ENCODE measurements at regions not wholly inside any gene's neighbourhood (a gene's known extent, or its start where the extent isn't known, plus 50 kb on each side); places are given as distances from the start of the nearest gene placed in this dataset.

GRCh38 chr20:57998276-57998675, 230.2 kb downstream of the ANKRD60 start:
- Histone ChIP-seq H3K4me3 (ENCODE audit: low read length in 2 of 2) (no peak overlapping the region), H3K27ac (ENCODE audit: low read depth in 1 of 2, low read length in 1 of 2) (no peak overlapping the region), H3K9me3 (ENCODE audit: control insufficient read depth in 2 of 2, insufficient read depth in 1 of 2, low read length in 1 of 2) (peaks cover 0 to under 1% of the 10 kb centered on the region in 2 donors), H3K27me3 (ENCODE audit: control insufficient read depth in 2 of 2, insufficient read depth in 1 of 2, low read length in 1 of 2) (peaks cover 0 to 7% of the 10 kb centered on the region in 2 donors), H3K36me3 (ENCODE audit: control insufficient read depth in 2 of 2, insufficient read depth in 2 of 2, low read length in 1 of 2) (no peaks in the 10 kb centered on the region), H3K4me1 (ENCODE audit: control insufficient read depth in 2 of 2, insufficient read depth in 2 of 2, low read length in 2 of 2) (peaks cover 7 to 10% of the 10 kb centered on the region in 2 donors)
- WGBS = 97% methylated on average over 6 of the region's 6 CpGs
- DNase-seq (ENCODE audit: low read depth in 6 of 9, low spot score in 9 of 9) = no peak

DNA sequence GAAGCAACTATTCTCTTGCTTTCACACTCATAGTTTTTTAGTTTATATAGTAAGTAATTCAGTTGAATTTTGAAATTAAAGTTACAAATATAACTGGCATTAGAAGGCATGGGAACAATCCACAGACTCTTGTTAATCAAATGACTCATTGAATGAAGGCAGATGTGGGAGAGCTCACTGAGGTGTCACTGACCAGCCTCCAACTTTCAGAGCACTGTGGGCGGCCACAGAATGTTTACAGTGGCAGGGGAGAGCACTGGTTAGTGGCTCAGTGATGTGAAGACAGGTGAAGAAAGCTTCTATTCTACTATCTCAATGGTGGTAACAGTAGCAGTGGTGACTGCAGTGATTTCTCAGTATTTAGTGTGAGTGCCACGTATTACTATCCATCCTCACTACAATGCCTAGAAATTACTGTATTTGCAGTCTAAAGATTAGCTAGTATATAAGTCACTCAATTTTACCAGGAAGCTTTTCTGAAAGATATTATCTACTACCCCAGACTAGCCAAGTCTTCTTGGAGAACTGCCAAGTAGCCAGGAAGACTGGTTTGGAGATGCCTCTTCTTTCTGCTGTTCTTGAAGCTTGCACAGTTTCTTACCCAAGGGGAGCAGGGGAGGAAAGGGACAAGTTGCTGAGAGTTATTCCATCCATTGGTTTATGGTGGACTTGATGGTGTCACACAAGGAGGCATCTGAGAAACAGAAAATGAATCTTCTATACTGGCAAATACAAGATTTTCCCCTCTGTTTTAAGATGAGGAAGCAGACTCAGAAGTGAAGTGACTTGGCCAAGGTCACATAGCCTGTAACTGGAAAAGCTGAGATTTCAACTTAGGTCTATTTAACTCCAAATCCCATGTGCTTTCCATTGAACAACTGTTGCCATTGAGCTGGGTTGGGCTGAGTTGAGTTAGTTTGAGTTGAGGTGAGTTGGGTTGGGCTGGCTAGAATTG, 231.2 kb downstream of the ANKRD60 start:
- Histone ChIP-seq H3K27me3 (ENCODE audit: control insufficient read depth in 2 of 2, insufficient read depth in 1 of 2, low read length in 1 of 2) (peaks cover 0 to 8% of the 10 kb centered on the region in 2 donors), H3K36me3 (ENCODE audit: control insufficient read depth in 2 of 2, insufficient read depth in 2 of 2, low read length in 1 of 2) (no peaks in the 10 kb centered on the region), H3K9me3 (ENCODE audit: control insufficient read depth in 2 of 2, insufficient read depth in 1 of 2, low read length in 1 of 2) (no peaks in the 10 kb centered on the region), H3K4me3 (ENCODE audit: low read length in 2 of 2) (no peak overlapping the region), H3K4me1 (ENCODE audit: control insufficient read depth in 2 of 2, insufficient read depth in 2 of 2, low read length in 2 of 2) (peaks cover 7 to 10% of the 10 kb centered on the region in 2 donors), H3K27ac (ENCODE audit: low read depth in 1 of 2, low read length in 1 of 2) (no peak overlapping the region)
- WGBS = 80% methylated on average over 2 of the region's 2 CpGs
- no peak for DNase-seq (ENCODE audit: low read depth in 6 of 9, low spot score in 9 of 9)

DNA sequence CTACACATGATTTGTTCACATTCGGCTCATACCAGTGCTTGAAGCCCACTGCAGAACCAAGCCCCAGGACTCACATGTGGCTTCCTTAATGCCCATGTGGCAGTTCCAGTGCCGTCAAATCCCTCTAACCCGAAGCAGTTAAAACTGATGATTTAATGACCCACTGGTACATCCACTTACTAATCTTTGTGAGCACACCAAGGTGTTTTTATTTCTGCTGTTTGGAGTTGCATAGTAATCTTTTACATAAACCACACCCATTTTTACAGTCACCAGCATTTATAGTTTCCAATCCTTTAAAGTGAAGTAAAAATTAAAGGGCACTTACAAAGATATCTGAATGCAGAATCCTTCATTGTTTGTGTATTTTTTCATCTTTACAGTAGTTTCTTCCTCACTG, 232.0 kb downstream of the ANKRD60 start:
- DNase-seq (ENCODE audit: low read depth in 6 of 9, low spot score in 9 of 9) = no peak
- H3K4me1 ChIP-seq (ENCODE audit: control insufficient read depth in 2 of 2, insufficient read depth in 2 of 2, low read length in 2 of 2) = peaks cover 7 to 10% of the 10 kb centered on the region in 2 donors
- H3K9me3 ChIP-seq (ENCODE audit: control insufficient read depth in 2 of 2, insufficient read depth in 1 of 2, low read length in 1 of 2) = no peaks in the 10 kb centered on the region
- H3K36me3 ChIP-seq (ENCODE audit: control insufficient read depth in 2 of 2, insufficient read depth in 2 of 2, low read length in 1 of 2) = no peaks in the 10 kb centered on the region
- H3K27me3 ChIP-seq (ENCODE audit: control insufficient read depth in 2 of 2, insufficient read depth in 1 of 2, low read length in 1 of 2) = peaks cover 0 to 8% of the 10 kb centered on the region in 2 donors
- WGBS = 62% methylated on average over 3 of the region's 3 CpGs
- no peak overlapping the region for H3K27ac ChIP-seq (ENCODE audit: low read depth in 1 of 2, low read length in 1 of 2)
- no peak overlapping the region for H3K4me3 ChIP-seq (ENCODE audit: low read length in 2 of 2)

GRCh38 chr20:57995381-57995977, 233.0 kb downstream of the ANKRD60 start:
- 93% methylated on average over 8 of the region's 8 CpGs for WGBS
- H3K27me3 ChIP-seq (ENCODE audit: control insufficient read depth in 2 of 2, insufficient read depth in 1 of 2, low read length in 1 of 2) = peaks cover 0 to 8% of the 10 kb centered on the region in 2 donors
- H3K4me1 ChIP-seq (ENCODE audit: control insufficient read depth in 2 of 2, insufficient read depth in 2 of 2, low read length in 2 of 2) = peaks cover 7 to 10% of the 10 kb centered on the region in 2 donors
- H3K27ac ChIP-seq (ENCODE audit: low read depth in 1 of 2, low read length in 1 of 2) = no peak overlapping the region
- no peak for DNase-seq (ENCODE audit: low read depth in 6 of 9, low spot score in 9 of 9)
- no peaks in the 10 kb centered on the region for H3K9me3 ChIP-seq (ENCODE audit: control insufficient read depth in 2 of 2, insufficient read depth in 1 of 2, low read length in 1 of 2)
- no peaks in the 10 kb centered on the region for H3K36me3 ChIP-seq (ENCODE audit: control insufficient read depth in 2 of 2, insufficient read depth in 2 of 2, low read length in 1 of 2)
- H3K4me3 ChIP-seq (ENCODE audit: low read length in 2 of 2) = no peak overlapping the region

DNA sequence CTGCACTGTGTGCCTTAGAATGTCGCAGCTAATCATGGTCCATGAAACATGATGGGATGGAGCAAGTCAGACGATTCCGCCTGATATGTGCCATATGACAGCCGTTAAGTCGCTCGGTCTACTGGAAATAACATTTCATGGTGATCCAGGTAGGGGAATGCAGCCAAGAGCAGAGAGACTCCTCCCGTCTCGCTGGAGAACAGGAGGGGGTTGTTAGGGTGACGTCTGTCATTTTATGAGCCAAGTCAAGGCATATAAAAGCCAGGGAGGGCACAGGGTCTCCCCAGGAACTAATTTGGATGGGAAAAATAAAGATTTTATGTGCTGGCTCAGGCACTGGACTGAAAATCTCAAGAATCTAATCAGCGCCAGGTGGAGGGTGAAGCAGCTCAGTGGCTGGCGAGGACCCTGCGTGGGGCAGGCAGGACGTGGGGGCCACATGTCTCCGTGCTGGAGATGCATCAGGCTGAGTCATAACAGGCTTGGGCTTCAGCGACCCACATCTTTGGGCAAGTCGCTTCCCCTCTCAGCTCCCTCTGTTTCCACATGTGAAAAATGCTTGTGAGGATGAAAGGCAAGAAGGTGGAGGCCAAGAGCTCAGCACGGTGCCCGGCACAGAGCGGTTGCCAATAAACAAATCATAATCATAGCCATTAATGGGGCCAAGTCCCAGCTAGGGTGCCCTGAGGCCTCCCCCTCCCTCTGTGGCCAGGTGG, 234.6 kb downstream of the ANKRD60 start:
- WGBS = 91% methylated on average over 19 of the region's 19 CpGs
- peaks cover 2 to 5% of the 10 kb centered on the region in 2 donors for H3K4me1 ChIP-seq (ENCODE audit: control insufficient read depth in 2 of 2, insufficient read depth in 2 of 2, low read length in 2 of 2)
- no peaks in the 10 kb centered on the region for H3K36me3 ChIP-seq (ENCODE audit: control insufficient read depth in 2 of 2, insufficient read depth in 2 of 2, low read length in 1 of 2)
- no peak for DNase-seq (ENCODE audit: low read depth in 6 of 9, low spot score in 9 of 9)
- H3K27me3 ChIP-seq (ENCODE audit: control insufficient read depth in 2 of 2, insufficient read depth in 1 of 2, low read length in 1 of 2) = peaks cover 0 to 3% of the 10 kb centered on the region in 2 donors
- no peaks in the 10 kb centered on the region for H3K9me3 ChIP-seq (ENCODE audit: control insufficient read depth in 2 of 2, insufficient read depth in 1 of 2, low read length in 1 of 2)
- H3K4me3 ChIP-seq (ENCODE audit: low read length in 2 of 2) = no peak overlapping the region
- H3K27ac ChIP-seq (ENCODE audit: low read depth in 1 of 2, low read length in 1 of 2) = no peak overlapping the region

DNA sequence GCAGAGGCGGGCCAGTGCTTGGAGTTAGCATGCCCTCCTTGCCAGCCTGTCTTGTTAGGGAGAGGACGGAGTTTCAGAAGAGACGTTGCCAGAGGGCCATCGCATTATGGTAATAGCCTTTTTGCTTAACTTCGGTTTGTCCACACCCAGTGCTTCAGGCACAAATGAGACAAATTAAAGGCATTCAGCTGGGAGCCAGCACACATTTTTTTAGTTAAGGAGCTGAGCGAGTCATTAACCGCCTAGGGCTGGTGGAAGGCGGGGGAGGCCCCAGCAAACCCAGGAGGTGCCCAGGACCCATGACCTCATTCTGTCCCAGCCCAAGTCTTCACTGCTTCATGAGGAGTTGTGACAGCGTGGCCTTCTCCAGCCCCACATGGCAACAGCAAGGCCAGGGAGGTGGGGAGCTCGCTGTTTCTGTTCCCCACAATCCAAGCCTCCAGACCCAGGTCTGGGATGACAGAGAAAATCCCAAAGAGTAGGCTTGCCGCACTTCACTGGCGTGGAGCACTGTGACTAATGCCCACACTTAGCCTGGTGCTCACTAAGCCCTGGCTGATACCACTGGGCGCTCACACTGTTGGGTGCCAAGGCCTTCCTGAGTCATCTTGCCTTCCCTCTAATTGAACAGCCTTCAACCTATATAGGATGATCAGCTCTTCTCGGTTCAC, 237.1 kb downstream of the ANKRD60 start:
- peaks cover 0 to 2% of the 10 kb centered on the region in 2 donors for H3K27me3 ChIP-seq (ENCODE audit: control insufficient read depth in 2 of 2, insufficient read depth in 1 of 2, low read length in 1 of 2)
- 91% methylated on average over 14 of the region's 14 CpGs for WGBS
- no peaks in the 10 kb centered on the region for H3K36me3 ChIP-seq (ENCODE audit: control insufficient read depth in 2 of 2, insufficient read depth in 2 of 2, low read length in 1 of 2)
- no peak overlapping the region for H3K27ac ChIP-seq (ENCODE audit: low read depth in 1 of 2, low read length in 1 of 2)
- DNase-seq (ENCODE audit: low read depth in 6 of 9, low spot score in 9 of 9) = no peak
- no peaks in the 10 kb centered on the region for H3K4me1 ChIP-seq (ENCODE audit: control insufficient read depth in 2 of 2, insufficient read depth in 2 of 2, low read length in 2 of 2)
- no peaks in the 10 kb centered on the region for H3K9me3 ChIP-seq (ENCODE audit: control insufficient read depth in 2 of 2, insufficient read depth in 1 of 2, low read length in 1 of 2)
- no peak overlapping the region for H3K4me3 ChIP-seq (ENCODE audit: low read length in 2 of 2)

GRCh38 chr20:57990396-57990987, 238.0 kb downstream of the ANKRD60 start:
- H3K27ac ChIP-seq (ENCODE audit: low read depth in 1 of 2, low read length in 1 of 2) = no peak overlapping the region
- no peak for DNase-seq (ENCODE audit: low read depth in 6 of 9, low spot score in 9 of 9)
- no peaks in the 10 kb centered on the region for H3K36me3 ChIP-seq (ENCODE audit: control insufficient read depth in 2 of 2, insufficient read depth in 2 of 2, low read length in 1 of 2)
- peaks cover 0 to 2% of the 10 kb centered on the region in 2 donors for H3K27me3 ChIP-seq (ENCODE audit: control insufficient read depth in 2 of 2, insufficient read depth in 1 of 2, low read length in 1 of 2)
- H3K9me3 ChIP-seq (ENCODE audit: control insufficient read depth in 2 of 2, insufficient read depth in 1 of 2, low read length in 1 of 2) = no peaks in the 10 kb centered on the region
- no peaks in the 10 kb centered on the region for H3K4me1 ChIP-seq (ENCODE audit: control insufficient read depth in 2 of 2, insufficient read depth in 2 of 2, low read length in 2 of 2)
- H3K4me3 ChIP-seq (ENCODE audit: low read length in 2 of 2) = no peak overlapping the region
- WGBS = 64% methylated on average over 8 of the region's 8 CpGs

GRCh38 chr20:57988828-57989227, 239.6 kb downstream of the ANKRD60 start:
- no peak for DNase-seq (ENCODE audit: low read depth in 6 of 9, low spot score in 9 of 9)
- no peaks in the 10 kb centered on the region for H3K36me3 ChIP-seq (ENCODE audit: control insufficient read depth in 2 of 2, insufficient read depth in 2 of 2, low read length in 1 of 2)
- 90% methylated on average over 9 of the region's 9 CpGs for WGBS
- no peak overlapping the region for H3K27ac ChIP-seq (ENCODE audit: low read depth in 1 of 2, low read length in 1 of 2)
- no peaks in the 10 kb centered on the region for H3K4me1 ChIP-seq (ENCODE audit: control insufficient read depth in 2 of 2, insufficient read depth in 2 of 2, low read length in 2 of 2)
- no peak overlapping the region for H3K4me3 ChIP-seq (ENCODE audit: low read length in 2 of 2)
- H3K9me3 ChIP-seq (ENCODE audit: control insufficient read depth in 2 of 2, insufficient read depth in 1 of 2, low read length in 1 of 2) = no peaks in the 10 kb centered on the region
- H3K27me3 ChIP-seq (ENCODE audit: control insufficient read depth in 2 of 2, insufficient read depth in 1 of 2, low read length in 1 of 2) = peaks cover 0 to 2% of the 10 kb centered on the region in 2 donors

All from thymus (tissue), 11 donors.